OCI-LY7 (cell line): ENCODE measurements at regions not wholly inside any gene's neighbourhood (a gene's known extent, or its start where the extent isn't known, plus 50 kb on each side); places are given as distances from the start of the nearest gene placed in this dataset.

Source experiments
- BruUV-seq: library from RNA; stranded (reverse); fragments of 400-500 nt; replicated peaks from 2 replicates; lab custom pipeline; 2021; lab: Mats Ljungman, UMichigan
- CTCF ChIA-PET: fragments of 300-600 bp; sonication (Branson Sonifier 250); formaldehyde crosslinking; loops from one replicate; lab custom pipeline; 2022; ENCODE audit warnings: antibody characterized with exemption; ENCODE audit not compliant: unreplicated experiment; lab: Charles Lee
- POLR2A ChIA-PET: fragments of 300-600 bp; sonication (Branson Sonifier 250); formaldehyde crosslinking; loops from one replicate; lab custom pipeline; 2022; ENCODE audit warnings: antibody characterized with exemption; lab: Charles Lee
- DNase-seq: peaks from one replicate; pipeline ENCODE4 v3.0.0-alpha.2; 2015; ENCODE audit warnings: low spot score
- H2AFZ ChIP-seq: fragments of 200-600 bp; sonication (generic), shearing (Covaris generic); 2 replicates; pipeline ENCODE4 v1.6.1; 2014; ENCODE audit warnings: mild to moderate bottlenecking, antibody characterized with exemption, low read length, moderate library complexity
- H3K27ac ChIP-seq: fragments of 200-600 bp; sonication (generic); 2 replicates; pipeline ENCODE4 v1.5.1; 2014; ENCODE audit warnings: mixed run types, low read depth, mild to moderate bottlenecking, moderate library complexity, low read length, inconsistent platforms; ENCODE audit not compliant: poor library complexity, severe bottlenecking
- H3K36me3 ChIP-seq: fragments of 200-600 bp; sonication (generic); 2 replicates; pipeline ENCODE4 v1.6.1; 2014; ENCODE audit warnings: mild to moderate bottlenecking, antibody characterized with exemption, low read length, moderate library complexity, mixed read lengths; ENCODE audit not compliant: insufficient read depth
- H3K4me1 ChIP-seq: fragments of 200-600 bp; sonication (generic); 2 replicates; pipeline ENCODE4 v1.5.1; 2014; ENCODE audit warnings: mild to moderate bottlenecking, low read length; ENCODE audit not compliant: insufficient read depth, poor library complexity, severe bottlenecking
- H3K4me2 ChIP-seq: fragments of 200-600 bp; sonication (generic); 2 replicates; pipeline ENCODE4 v1.6.1; 2014; ENCODE audit warnings: mild to moderate bottlenecking, low read length
- H3K4me3 ChIP-seq: fragments of 200-600 bp; sonication (generic); 2 replicates; pipeline ENCODE4 v1.5.1; 2014; ENCODE audit warnings: mild to moderate bottlenecking, low read depth, low read length; ENCODE audit not compliant: poor library complexity, severe bottlenecking
- H3K79me2 ChIP-seq: fragments of 200-600 bp; sonication (generic); 2 replicates; pipeline ENCODE4 v1.6.1; 2016; ENCODE audit warnings: low read depth, mild to moderate bottlenecking, low read length, moderate library complexity, mixed read lengths; ENCODE audit not compliant: insufficient read depth
- H3K9me2 ChIP-seq: fragments of 200-600 bp; sonication (generic); 2 replicates; pipeline ENCODE4 v1.6.1; 2016; ENCODE audit warnings: mild to moderate bottlenecking, low read length, mixed read lengths; ENCODE audit not compliant: insufficient read depth
- H3K9me3 ChIP-seq: fragments of 200-600 bp; sonication (generic); 2 replicates; pipeline ENCODE4 v1.6.1; 2014; ENCODE audit warnings: mild to moderate bottlenecking, mixed run types, low read length, mixed read lengths
- H4K20me1 ChIP-seq: fragments of 200-600 bp; sonication (generic); 2 replicates; pipeline ENCODE4 v1.6.1; 2014; ENCODE audit warnings: mild to moderate bottlenecking, antibody characterized with exemption, low read length, moderate library complexity, mixed read lengths; ENCODE audit not compliant: insufficient read depth
- CTCF ChIP-seq: fragments of 200-600 bp; sonication (generic); conservative IDR thresholded peaks from 2 replicates; pipeline ENCODE4 v1.5.1; 2014; ENCODE audit warnings: mild to moderate bottlenecking, antibody characterized with exemption, low read length, moderate library complexity, mixed read lengths
- EZH2phosphoT487 ChIP-seq: fragments of 200-600 bp; sonication (generic); IDR thresholded peaks from 2 replicates; pipeline ENCODE4 v1.6.1; 2018; ENCODE audit warnings: low read depth, borderline replicate concordance, mild to moderate bottlenecking, mixed run types, antibody characterized with exemption, low read length, moderate library complexity, mixed read lengths
- intact Hi-C: fragments of 100-400 bp; cut with micrococcal nuclease; formaldehyde crosslinking; loops from one replicate; pipeline ENCODE4 v1.10.0; 2022; ENCODE audit not compliant: unreplicated experiment

- H2AFZ ChIP-seq, result no peak overlapping the region
- intact Hi-C loops, result no loop called here
- BruUV-seq, result no TSS peak
These were observed 442.5 kb upstream of the LCORL start for GRCh38 chr4:18463987-18464559.

GRCh38 chr4:18458465-18458864, 436.9 kb upstream of the LCORL start:
- Histone ChIP-seq H3K4me3 (no peak overlapping the region), H3K27ac (no peak overlapping the region), H3K9me2 (no peaks in the 10 kb centered on the region), H3K4me2 (no peak overlapping the region), H3K4me1 (no peaks in the 10 kb centered on the region), H3K9me3 (no peaks in the 10 kb centered on the region), H4K20me1 (no peaks in the 10 kb centered on the region), H3K79me2 (no peaks in the 10 kb centered on the region), H3K36me3 (no peaks in the 10 kb centered on the region), H2AFZ (no peak overlapping the region)
- TF ChIP-seq EZH2phosphoT487 (no peak), CTCF (no peak)
- ChIA-PET POLR2A (interaction anchor here (0.5 kb wide), 1 partner anchor 1425 kb away, joined by 3 read pairs; no protein-coding TSS in a partner anchor), CTCF (no interaction called here)
- no TSS peak for BruUV-seq
- DNase-seq, result no peak
- intact Hi-C loops, result no loop called here

More at GRCh38 chr4:18463987-18464559, 442.5 kb upstream of the LCORL start:
- H4K20me1 ChIP-seq, result no peaks in the 10 kb centered on the region
- H3K4me3 ChIP-seq, result no peak overlapping the region
- TF ChIP-seq CTCF (no peak), EZH2phosphoT487 (no peak)
- H3K4me2 ChIP-seq, result no peak overlapping the region
- H3K9me2 ChIP-seq, result no peaks in the 10 kb centered on the region
- H3K27ac ChIP-seq, result no peak overlapping the region
- no peaks in the 10 kb centered on the region for H3K4me1 ChIP-seq
- H3K9me3 ChIP-seq, result no peaks in the 10 kb centered on the region
- POLR2A ChIA-PET, result no interaction called here
- no peaks in the 10 kb centered on the region for H3K36me3 ChIP-seq
- DNase-seq, result no peak
- H3K79me2 ChIP-seq, result no peaks in the 10 kb centered on the region
- CTCF ChIA-PET, result no interaction called here

GRCh38 chr4:18454349-18454748, 432.8 kb upstream of the LCORL start:
- no peaks in the 10 kb centered on the region for H3K4me1 ChIP-seq
- ChIA-PET POLR2A (no interaction called here), CTCF (no interaction called here)
- DNase-seq, result no peak
- TF ChIP-seq EZH2phosphoT487, result no peak
- TF ChIP-seq CTCF, result no peak
- no peaks in the 10 kb centered on the region for H3K79me2 ChIP-seq
- no peak overlapping the region for H3K4me3 ChIP-seq
- no peak overlapping the region for H2AFZ ChIP-seq
- H3K9me2 ChIP-seq, result no peaks in the 10 kb centered on the region
- H3K4me2 ChIP-seq, result no peak overlapping the region
- no peaks in the 10 kb centered on the region for H4K20me1 ChIP-seq
- no peak overlapping the region for H3K27ac ChIP-seq
- BruUV-seq, result no TSS peak
- no peaks in the 10 kb centered on the region for H3K36me3 ChIP-seq
- intact Hi-C loops, result no loop called here
- H3K9me3 ChIP-seq, result no peaks in the 10 kb centered on the region
